ENCODE measurements at regions not wholly inside any gene's neighbourhood (a gene's known extent, or its start where the extent isn't known, plus 50 kb on each side); places are given as distances from the start of the nearest gene placed in this dataset.

- DNase-seq: no peak
Observed at GRCh38 chr1:114219172-114219868, 65.7 kb upstream of the SYT6 start.

GRCh38 chr1:114218361-114219171, 64.9 kb upstream of the SYT6 start:
- DNase-seq: no peak

- no peak for DNase-seq
Observed at GRCh38 chr1:114216431-114217173, 62.9 kb upstream of the SYT6 start.

DNA sequence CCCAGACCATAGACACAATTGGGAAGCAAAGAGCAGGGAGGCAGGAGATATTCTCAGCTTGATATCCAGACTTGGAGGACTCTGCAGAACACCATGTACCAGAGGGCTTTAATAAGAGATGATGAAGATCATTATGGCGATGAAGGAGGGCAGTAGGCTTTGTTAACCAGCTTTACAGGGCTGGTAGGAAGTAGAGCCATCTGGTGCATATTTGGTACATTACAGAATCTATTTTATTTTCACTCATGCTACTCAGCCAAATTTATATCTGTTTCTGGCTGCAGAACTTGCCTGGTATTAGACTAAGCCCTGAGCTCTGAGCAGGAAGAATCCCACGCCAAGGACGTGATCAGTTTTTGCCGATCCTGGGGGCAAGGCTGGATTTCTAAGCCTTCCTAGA, 61.8 kb upstream of the SYT6 start:
- no peak for DNase-seq

- no peak for DNase-seq
Observed at GRCh38 chr1:114214016-114214415, 60.3 kb upstream of the SYT6 start.

DNA sequence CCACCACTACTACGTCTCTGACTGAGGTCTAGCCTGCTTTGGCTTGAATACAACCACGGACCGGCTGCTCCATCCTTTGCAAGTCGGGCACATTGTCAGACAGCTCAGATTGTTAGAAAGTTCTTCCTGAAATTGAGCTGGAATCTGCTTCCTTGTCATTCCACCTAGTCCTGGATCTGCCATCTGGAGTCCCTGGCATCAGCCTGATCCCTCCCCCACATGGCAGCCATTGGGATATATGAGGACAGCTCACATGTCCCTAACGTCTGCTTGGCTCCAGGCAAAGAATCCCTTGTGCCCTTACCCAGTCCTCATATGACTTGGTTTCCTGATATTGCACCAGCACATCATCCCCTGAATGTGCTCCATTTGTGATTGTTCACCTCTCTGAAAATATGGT, 56.3 kb upstream of the SYT6 start:
- no peak for DNase-seq

GRCh38 chr1:114208714-114209113, 55.0 kb upstream of the SYT6 start:
- no peak for DNase-seq

DNA sequence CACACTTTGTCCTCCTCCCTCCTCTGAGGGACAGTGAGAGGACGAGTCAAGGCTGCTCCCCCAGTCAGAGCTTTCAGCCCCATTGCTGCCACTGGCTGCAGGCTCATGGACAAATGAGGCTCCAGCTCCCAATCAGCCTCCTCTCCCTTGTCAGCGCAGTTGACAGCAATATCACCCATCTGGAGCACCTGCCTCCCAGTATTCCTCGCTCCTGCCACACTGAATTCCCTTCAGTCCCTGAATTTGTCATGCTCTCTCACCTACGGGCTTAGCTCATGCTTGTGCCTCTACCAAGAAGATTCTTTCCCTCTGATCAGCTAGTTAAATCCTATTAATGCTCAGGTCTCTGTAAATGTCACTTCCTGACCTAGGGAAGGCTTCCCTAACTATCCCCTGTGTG, 54.4 kb upstream of the SYT6 start:
- no peak for DNase-seq

DNA sequence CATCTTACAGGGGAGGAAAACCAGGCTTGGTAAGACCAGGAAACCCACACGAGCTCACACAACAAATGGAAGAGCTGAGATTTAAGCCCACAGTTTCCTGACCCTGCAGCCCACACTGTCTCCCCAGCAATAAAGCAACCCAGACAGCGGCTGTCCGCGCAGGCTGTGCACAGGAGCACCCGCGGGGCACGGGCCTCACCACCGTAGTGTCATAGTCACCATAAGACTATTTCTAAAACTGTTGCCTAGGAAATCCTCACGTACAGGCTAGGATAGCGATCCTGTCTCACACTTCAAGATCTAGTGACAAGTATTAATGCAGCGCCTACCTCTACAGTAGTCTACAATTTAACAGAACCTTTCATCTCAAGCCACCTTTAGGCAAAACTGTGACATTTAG, 54.0 kb upstream of the SYT6 start:
- no peak for DNase-seq

DNA sequence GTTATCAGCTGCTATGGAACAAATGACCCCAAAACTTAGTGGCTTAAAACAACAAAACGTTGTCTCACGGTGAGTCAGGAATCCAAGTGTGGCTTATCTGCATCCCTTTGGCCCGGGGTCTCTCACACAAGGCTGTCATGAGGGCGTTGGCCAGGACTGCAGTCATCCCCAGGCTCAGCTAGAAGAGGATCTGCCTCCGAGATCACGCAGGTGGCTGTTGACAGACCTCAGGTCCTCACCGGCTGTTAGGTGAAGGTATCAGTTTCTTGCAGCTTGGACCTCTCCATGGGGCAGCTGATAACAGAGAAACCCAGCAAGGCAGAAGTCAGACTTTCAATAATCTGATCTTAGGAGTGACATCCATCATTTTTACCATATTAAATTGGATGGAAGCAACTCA, 52.7 kb upstream of the SYT6 start:
- DNase-seq: no peak

- DNase-seq: no peak
Observed at GRCh38 chr1:114203595-114204128, 50.0 kb upstream of the SYT6 start.

All from activated effector memory CD4-positive, alpha-beta T cell treated with anti-CD3 and anti-CD28 coated beads, Interleukin-2, amount 50 U/mL, for 16 hours (primary cell).